Stimulated activated CD4-positive, alpha-beta T cell treated with anti-CD3 and anti-CD28 coated beads, Interleukin-12 subunit alpha, Interleukin-12 subunit beta, amount 100 ng/mL, for 4 hours (primary cell): ENCODE measurements at regions not wholly inside any gene's neighbourhood (a gene's known extent, or its start where the extent isn't known, plus 50 kb on each side); places are given as distances from the start of the nearest gene placed in this dataset.

ENCODE experiments used
- DNase-seq: peaks from one replicate; pipeline ENCODE4 v3.0.0-alpha.2; 2020

- DNase-seq, result no peak
Measured at GRCh38 chr10:57776688-57777432, 490.8 kb downstream of the IPMK start.

GRCh38 chr10:57775250-57775649 is 492.4 kb downstream of the IPMK start:
- DNase-seq, result no peak

DNA sequence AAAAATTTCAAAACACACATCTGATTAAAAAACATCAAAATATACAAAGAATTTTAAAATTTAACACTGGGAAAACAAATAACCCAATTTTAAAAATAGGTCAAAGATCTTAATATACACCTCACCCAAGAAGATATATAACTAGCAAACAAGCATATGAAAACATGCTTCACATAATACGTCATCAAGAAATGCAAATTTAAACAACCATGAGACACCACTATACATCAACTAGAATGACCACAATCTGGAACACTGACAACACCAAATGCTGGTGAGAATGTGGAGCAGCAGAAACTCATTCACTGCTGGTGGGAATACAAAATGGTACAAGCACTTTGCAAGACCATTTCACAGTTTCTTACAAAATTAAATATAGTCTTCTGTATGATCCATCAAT is 498.4 kb downstream of the IPMK start:
- DNase-seq, result no peak

- no peak for DNase-seq
Measured at GRCh38 chr10:57759777-57760176, 507.9 kb downstream of the IPMK start.

DNA sequence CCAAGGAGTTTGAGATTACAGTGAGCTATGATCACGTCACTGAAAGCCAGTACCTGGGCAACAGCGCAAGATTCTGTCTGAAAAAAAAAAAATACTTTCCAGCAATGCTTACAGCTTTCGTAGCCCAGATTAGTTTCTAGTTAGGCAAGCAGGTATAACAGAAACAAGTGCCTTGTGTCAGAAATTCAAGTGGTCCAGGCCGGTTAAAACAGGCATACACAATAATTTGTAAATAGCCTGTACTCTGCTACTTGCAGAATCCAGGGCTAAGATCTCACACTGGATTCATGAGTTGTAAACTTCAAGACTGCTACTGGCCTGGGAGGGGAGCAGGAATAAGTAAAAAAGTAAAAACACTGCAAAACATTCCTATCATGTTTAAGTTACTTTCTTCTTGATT is 512.9 kb downstream of the IPMK start:
- no peak for DNase-seq

- no peak for DNase-seq
Measured at GRCh38 chr10:57743711-57744110, 524.0 kb downstream of the IPMK start.

- DNase-seq, result no peak
Measured at GRCh38 chr10:57741751-57742150, 525.9 kb downstream of the IPMK start.

DNA sequence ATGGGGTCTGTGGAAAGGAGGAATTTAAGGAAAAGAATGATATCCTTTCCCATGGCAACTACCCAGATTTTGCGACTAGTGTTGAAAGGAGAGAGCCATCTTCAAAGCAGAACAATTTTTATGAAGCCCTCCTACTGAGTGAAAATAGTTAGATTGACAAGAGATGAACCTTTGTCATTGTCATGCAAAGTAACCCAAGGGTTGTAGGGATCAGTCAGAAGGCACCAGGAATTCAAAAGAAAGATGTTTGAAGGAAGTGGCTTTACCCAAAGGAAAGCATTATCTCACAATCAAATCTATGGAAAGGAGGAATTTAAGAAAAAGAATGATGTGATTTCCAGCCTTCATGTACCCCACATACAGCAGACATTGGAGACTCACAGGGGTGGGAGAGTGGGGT is 544.4 kb downstream of the IPMK start:
- DNase-seq, result no peak

DNA sequence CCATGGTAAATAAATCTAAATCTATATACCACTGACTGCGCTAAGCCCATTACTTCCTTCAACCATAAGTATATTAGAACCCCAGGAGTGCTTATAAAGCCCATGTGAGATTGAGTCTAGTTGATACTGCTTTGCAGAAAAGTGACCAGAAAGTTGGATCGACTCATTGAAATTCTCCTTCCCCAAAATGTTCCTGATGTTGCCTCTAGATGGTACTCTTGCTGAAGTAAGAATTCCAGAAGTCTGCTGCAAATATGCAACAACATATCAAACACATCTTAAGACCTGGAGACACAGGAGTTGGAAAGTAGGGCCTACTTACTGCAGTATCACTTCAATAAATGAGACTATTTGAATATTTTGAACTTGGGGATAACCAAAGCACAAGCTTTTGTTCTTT is 550.8 kb downstream of the IPMK start:
- DNase-seq, result no peak

DNA sequence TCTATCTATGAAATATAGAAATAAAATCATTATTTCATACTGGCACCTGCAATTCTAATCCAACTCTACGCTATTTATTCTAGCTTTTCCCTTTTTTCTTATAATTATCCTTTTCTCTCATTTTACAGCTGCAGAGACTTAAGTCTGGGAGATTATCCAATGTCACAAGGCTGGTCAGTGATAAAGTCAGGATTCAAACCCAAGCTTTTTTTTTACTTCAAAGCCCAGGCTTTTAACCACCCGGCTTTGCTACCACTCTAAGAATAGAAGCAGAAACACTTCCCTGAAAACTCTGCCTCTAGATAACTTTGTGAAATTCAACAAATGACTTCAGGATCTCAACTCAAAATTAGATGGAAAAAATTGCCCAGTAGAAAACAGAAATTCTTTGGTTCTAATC is 552.5 kb downstream of the IPMK start:
- DNase-seq, result no peak

DNA sequence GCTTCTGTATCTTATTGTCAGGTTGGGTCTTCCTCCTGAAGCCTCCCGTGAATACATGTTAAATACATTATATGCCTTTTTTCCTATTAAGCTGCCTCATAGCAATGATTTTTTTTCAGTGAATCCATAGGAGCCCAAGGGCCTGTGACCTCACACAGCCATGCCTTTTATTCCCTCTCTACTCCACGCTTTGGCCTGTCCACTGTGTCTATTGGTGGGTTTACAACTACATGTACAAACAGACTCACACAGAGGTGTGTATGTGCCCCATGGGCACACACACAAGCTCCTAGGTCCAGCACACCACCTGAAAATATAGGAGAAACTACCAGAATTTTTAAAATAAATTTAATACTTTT is 560.4 kb downstream of the IPMK start:
- no peak for DNase-seq

DNA sequence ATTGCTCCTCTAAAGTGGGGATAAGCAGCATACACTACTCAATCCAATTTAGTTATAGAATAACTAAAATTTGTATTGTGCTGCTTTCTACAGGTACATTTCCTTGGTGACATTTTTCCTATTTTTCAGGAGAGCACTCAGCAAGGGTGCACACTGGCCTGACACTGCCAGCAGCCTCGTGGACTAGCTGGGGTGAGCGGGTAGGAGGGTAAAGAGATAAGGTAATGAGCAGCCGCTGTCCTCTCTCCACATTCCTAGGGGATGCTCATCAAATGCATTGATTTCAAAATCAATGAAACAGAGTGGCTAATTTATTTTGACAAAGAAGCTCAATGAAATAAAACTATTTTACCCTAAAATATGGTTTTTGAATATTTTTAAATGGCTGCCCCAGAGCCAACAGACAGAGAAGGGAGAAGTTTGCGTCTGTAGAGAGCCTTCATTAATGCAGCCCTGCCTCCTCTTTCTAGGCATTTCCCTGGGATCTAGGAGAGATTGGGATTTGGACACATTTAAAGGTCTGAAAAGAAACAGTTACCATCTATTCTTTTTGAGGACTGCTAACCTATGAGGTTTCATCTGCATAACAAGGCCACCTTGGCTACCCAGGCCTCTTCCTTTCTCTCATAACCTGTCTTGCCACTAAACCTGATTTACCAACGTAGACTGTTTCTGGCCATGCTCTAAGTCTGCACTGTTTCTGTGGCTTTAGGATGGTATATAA is 561.0 kb downstream of the IPMK start:
- no peak for DNase-seq

- no peak for DNase-seq
Measured at GRCh38 chr10:57706016-57706415, 561.7 kb downstream of the IPMK start.

DNA sequence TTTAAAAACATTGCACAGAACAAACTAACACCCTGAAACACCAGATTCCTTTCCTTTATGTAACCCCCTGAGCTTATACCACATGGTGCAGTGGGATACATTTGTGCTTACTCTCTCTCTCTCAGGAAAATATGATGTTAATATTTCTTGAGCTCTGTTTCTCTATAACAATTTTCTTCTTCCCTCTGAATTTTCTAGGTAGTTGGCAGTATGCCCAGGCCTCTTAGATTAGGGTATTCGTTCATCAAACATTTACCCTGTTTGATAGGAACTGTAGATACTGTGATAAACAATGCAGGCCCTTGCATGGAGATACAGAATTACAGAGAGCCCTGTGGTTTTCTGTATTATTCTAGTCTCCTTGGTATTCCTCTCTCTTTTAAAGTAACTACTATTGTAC is 567.8 kb downstream of the IPMK start:
- DNase-seq, result no peak

DNA sequence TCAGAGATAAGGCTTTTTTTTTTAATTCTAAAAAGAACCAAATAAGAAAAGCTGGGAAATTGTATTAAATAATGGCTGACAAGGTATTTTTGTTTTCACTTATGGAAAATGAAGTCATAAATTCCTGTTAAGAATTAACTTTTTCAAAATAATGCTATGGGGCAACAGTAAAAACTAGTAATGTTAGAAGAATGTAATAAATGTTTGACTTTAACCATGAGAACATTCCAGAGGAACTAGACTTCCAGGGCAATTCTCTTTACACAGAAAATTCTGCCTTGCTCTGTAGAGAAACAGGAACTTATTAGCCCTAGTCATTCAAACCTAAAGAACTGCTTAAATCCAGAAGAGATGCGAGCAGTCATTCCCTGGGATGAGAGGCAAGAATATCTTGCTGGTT is 571.1 kb downstream of the IPMK start:
- no peak for DNase-seq

DNA sequence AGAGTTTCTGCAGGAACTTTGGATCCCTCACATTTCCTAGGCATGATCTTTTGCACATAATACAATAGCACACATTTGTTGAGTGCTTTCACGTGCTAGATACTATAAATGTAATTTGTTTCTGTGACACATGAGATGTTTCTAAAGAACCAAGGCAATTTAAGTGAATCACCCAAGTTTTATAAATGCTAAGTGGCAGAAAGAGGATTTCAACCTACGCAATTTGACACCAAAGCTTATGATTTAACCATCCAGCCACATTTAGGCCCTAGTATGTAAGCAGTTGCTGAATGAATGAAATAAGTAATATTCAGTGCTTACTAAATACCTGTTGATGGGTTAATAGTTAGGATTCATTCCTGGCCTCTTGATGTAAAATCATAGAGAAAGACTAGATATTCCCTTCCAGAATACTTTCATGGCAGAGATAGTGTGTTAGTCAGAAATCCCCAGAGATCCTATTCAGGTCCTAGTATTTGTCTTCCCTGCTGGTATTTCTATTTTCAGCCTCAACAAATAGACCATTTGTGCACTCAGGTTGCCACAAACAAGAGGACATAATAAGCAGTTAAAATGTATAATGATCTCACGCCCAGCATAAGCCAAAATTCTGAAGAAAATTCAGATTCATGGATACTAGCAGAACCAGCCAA is 572.6 kb downstream of the IPMK start:
- no peak for DNase-seq

- DNase-seq, result no peak
Measured at GRCh38 chr10:57692255-57692980, 575.3 kb downstream of the IPMK start.

DNA sequence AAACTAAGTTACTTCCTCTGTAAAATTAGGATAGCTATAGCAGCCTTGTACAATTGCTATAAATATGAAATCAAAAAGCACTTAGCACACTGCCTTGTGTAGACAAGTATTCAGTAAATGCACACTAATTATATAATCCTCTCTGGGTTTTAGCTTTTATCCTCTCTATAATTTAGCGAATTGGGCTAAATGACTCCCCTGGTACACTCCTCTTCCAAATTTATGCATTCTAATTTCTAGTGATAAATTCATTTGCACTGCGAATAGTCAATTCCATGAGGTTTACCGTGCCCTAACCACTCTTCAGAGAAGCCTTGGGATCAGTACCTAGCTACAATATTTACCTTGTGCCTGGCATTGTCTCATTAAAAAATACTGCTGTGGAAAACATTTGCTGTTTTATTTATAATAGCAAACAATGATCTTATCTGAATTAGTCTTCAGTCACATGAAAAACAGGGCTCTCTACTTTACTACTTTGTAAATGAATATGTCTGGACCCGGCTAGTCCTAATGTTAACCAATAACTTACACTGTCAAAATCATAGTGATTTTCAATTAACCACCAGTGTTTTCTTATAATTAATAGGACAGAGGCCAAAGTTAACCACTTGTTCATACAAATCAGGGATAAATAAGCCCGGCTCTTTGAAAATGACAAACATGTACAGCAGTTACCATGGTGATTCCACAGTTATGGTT is 577.9 kb downstream of the IPMK start:
- no peak for DNase-seq

- no peak for DNase-seq
Measured at GRCh38 chr10:57679916-57680315, 587.8 kb downstream of the IPMK start.

- no peak for DNase-seq
Measured at GRCh38 chr10:57675125-57675524, 592.6 kb downstream of the IPMK start.

- no peak for DNase-seq
Measured at GRCh38 chr10:57673446-57673960, 594.2 kb downstream of the IPMK start.

DNA sequence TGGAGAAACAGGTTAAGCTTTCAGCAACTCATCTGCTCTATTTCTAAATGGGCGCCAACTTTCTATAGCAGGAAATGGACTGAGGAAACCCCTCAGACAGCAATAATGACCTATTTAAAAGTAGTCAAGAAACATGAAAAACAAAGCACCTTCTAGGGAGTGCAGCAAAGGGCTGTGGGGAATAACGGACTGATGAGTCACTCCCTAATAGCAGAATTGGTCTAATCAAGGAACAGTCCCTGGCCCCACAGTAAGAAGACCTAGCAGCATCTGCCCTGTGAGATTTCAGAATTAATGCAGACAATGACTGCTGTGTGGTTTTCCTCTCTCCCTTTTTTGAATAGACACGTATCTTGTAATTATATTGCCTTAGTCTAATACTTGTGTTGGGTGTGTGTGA is 602.9 kb downstream of the IPMK start:
- no peak for DNase-seq

- no peak for DNase-seq
Measured at GRCh38 chr10:57663401-57663800, 604.3 kb downstream of the IPMK start.
